ENCODE measurements at regions not wholly inside any gene's neighbourhood (a gene's known extent, or its start where the extent isn't known, plus 50 kb on each side); places are given as distances from the start of the nearest gene placed in this dataset.

DNA sequence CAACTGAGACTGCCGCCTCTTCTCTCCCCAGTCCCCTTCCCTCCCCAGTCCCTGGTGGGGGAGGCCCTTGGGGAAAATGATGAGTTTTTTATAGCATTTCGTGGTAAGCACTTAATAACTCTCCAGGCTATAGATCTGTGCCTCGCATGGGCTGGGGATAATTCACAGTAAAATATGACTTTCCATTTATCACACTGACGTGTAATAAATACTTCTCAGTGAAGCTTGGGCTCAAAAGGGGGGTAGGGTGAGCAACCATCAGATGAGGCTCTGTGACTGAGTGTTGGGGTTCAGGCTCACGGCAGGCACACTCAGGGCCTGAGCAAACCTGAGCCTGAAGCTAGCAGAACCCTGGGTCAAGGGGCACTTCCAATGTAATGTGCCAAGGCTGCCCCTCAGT is 101.6 kb downstream of the CCT6B start:
- in situ Hi-C loops (cut with HindIII; ENCODE audit: low pct_ligation_motif_present, low sequenced_read_pairs): no loop called here
- Histone ChIP-seq H3K36me3 (replicated peaks) (no peaks in the 10 kb centered on the region), H3K4me3 (ENCODE audit: low read depth, low read length) (no peak overlapping the region), H3K27me3 (replicated peaks) (no peaks in the 10 kb centered on the region), H3K27ac (no peak overlapping the region)
- TF ChIP-seq, protein P1, sequence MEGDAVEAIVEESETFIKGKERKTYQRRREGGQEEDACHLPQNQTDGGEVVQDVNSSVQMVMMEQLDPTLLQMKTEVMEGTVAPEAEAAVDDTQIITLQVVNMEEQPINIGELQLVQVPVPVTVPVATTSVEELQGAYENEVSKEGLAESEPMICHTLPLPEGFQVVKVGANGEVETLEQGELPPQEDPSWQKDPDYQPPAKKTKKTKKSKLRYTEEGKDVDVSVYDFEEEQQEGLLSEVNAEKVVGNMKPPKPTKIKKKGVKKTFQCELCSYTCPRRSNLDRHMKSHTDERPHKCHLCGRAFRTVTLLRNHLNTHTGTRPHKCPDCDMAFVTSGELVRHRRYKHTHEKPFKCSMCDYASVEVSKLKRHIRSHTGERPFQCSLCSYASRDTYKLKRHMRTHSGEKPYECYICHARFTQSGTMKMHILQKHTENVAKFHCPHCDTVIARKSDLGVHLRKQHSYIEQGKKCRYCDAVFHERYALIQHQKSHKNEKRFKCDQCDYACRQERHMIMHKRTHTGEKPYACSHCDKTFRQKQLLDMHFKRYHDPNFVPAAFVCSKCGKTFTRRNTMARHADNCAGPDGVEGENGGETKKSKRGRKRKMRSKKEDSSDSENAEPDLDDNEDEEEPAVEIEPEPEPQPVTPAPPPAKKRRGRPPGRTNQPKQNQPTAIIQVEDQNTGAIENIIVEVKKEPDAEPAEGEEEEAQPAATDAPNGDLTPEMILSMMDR (IDR thresholded peaks at IDR 0.05; ENCODE audit: low read depth, low read length, missing control alignments): no peak
- DNase-seq: no peak

DNA sequence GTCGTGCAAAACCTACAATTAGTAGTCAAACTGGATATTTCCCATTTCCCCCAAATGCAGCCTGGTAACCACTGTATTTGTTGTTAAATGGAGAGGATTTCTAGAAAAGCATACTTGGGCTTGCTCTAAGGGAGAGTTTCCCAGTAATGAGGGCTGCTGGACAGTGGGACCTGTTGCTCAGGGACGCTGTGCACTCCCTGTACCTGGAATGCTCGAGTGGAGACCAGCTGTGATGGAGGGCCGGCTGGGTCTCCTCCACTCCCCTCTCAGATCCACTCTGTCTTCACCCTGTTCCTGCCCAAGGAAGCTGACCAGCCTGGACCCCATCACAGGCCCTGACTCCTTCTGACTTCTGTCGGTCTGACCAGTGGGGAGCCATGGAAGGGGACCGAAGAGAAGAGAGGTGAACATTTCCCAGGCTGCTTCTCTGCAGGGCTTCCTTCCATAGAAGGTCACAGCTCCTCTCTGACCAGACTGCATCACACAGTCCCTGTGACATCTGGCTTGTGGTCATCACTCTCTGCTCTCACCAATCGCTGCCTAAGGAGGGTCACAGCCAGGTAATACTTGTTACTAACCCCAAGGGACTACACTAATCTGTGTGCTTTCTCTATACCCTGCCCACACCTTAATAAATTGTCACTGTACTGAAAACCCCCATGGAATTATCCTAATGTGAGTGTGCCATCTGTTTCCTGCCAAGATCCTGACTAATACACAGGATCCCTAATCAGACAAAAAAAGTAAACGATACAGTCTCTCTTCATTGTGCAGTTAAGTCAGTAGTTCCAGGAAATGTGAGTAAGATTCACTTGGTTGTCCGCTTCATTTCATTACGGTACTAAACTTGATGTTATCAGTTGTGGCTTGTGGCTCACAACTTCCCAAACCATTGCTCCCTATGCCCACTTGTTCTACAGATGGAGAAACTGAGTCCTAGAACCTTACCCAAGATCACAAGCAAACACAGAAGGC is 102.4 kb downstream of the CCT6B start:
- in situ Hi-C loops (cut with HindIII; ENCODE audit: low pct_ligation_motif_present, low sequenced_read_pairs): no loop called here
- DNase-seq: no peak

DNA sequence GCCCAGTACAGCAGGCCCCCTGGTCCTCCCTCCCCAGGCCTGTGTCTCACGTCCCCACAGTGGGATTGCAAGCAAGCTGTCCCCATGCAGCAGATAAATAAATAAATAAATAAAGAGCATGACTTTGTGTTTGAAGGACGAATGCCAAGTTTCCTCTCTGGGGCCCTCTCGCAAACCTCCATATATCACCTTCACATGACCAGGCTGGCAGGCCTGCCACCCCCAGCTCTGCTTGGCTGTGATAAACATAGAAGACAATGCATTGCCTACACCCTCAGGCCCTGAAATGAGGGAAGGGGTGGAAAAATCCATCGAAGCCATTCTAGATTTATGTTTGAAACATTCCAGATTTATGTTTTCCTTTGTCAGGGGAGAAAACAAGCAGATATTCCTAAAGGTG is 107.3 kb downstream of the CCT6B start:
- TF ChIP-seq, protein P1 (IDR thresholded peaks at IDR 0.05; ENCODE audit: low read depth, low read length, missing control alignments): no peak
- in situ Hi-C loops (cut with HindIII; ENCODE audit: low pct_ligation_motif_present, low sequenced_read_pairs): no loop called here
- no peaks in the 10 kb centered on the region for H3K27me3 ChIP-seq (replicated peaks)

More for the DNA sequence above, 102.4 kb downstream of the CCT6B start:
- Histone ChIP-seq H3K27ac (no peak overlapping the region), H3K27me3 (replicated peaks) (no peaks in the 10 kb centered on the region), H3K36me3 (replicated peaks) (no peaks in the 10 kb centered on the region), H3K4me3 (ENCODE audit: low read depth, low read length) (no peak overlapping the region)
- TF ChIP-seq, protein P1 (IDR thresholded peaks at IDR 0.05; ENCODE audit: low read depth, low read length, missing control alignments): no peak

DNA sequence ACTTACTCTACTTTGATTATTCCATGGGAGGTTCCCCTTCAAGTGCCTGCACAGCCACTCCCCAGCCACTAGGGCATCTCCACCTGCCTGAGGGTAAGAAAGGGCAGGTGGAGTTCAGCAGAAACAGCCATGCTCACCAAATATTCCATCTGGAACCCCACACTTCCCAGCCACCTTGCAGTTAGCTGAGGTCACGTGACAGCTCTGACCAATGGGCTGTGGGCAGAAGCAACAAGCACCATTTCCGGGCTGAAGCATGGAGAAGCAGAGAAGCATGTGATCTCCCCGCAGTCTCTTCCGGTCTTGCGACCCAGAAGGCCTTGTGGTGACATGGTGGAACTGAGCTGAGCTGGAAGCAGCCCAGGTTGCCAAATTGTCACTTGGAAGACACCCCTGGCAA is 108.6 kb downstream of the CCT6B start:
- in situ Hi-C loops (cut with HindIII; ENCODE audit: low pct_ligation_motif_present, low sequenced_read_pairs): no loop called here
- no peak for DNase-seq
- H3K27me3 ChIP-seq (replicated peaks): no peaks in the 10 kb centered on the region
- H3K4me3 ChIP-seq (ENCODE audit: low read depth, low read length): no peak overlapping the region
- H3K27ac ChIP-seq: no peak overlapping the region
- TF ChIP-seq, protein P1 (IDR thresholded peaks at IDR 0.05; ENCODE audit: low read depth, low read length, missing control alignments): no peak
- H3K36me3 ChIP-seq (replicated peaks): no peaks in the 10 kb centered on the region

More for the DNA sequence above, 107.3 kb downstream of the CCT6B start:
- H3K27ac ChIP-seq: no peak overlapping the region
- no peak overlapping the region for H3K4me3 ChIP-seq (ENCODE audit: low read depth, low read length)
- no peaks in the 10 kb centered on the region for H3K36me3 ChIP-seq (replicated peaks)
- no peak for DNase-seq

DNA sequence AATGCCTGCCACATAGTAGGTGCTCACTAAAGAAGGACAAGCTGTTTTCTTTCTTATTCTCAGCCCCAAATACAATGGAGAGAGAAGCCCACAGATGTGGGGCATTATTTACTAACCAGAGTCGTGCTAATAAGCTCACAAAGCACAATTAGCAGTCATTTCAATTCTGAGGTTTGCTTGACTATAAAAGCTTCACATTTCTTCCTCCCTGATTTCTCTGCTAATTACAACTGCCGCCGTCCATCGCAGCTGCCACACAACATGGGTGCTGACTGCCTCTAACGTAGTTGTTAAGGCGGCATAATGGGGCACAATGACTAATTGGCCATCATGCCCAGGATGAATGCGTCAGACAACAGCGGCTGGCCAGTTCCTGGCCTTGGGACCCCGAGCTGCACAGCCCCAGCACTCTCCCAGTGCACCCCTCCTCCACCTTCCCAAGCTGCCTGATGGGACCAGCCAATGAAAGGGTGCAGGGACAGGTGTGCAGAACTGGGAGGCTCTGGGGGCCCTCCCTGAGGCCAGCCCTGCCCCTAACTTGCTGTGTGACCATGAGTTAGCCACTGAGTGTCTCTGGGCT is 109.2 kb downstream of the CCT6B start:
- no peak overlapping the region for H3K27ac ChIP-seq
- in situ Hi-C loops (cut with HindIII; ENCODE audit: low pct_ligation_motif_present, low sequenced_read_pairs): no loop called here
- DNase-seq: no peak
- H3K36me3 ChIP-seq (replicated peaks): no peaks in the 10 kb centered on the region
- TF ChIP-seq, protein P1 (IDR thresholded peaks at IDR 0.05; ENCODE audit: low read depth, low read length, missing control alignments): no peak
- H3K27me3 ChIP-seq (replicated peaks): no peaks in the 10 kb centered on the region
- H3K4me3 ChIP-seq (ENCODE audit: low read depth, low read length): no peak overlapping the region

Data from brain microvascular endothelial cell (primary cell).